ENCODE measurements at regions not wholly inside any gene's neighbourhood (a gene's known extent, or its start where the extent isn't known, plus 50 kb on each side); places are given as distances from the start of the nearest gene placed in this dataset.
"Not testable (repeated sequence)": the region's sequence is repeated elsewhere in the genome, so short reads cannot be mapped to it uniquely, and the experiment has no call there.

- intact Hi-C loops (cut with micrococcal nuclease): loop anchor here (2.0 kb wide), 1 partner anchor 34 kb away; no protein-coding TSS in a partner anchor
- peak overlapping the region; percentile 71 for H3K27ac Mint-ChIP-seq
Observed at GRCh38 chr1:121483234-121483633, 298.5 kb downstream of the SRGAP2C start.

GRCh38 chr1:121483961-121484424 is 299.2 kb downstream of the SRGAP2C start:
- Mint-ChIP-seq H3K4me3 (no peak overlapping the region), H3K27me3 (no peaks in the 10 kb centered on the region), H3K9me3 (peaks cover 27% of the 10 kb centered on the region), H3K27ac (peak overlapping the region; percentile 71), H3K4me1 (ENCODE audit: low read depth) (peaks cover 18% of the 10 kb centered on the region), H3K36me3 (peaks cover 10% of the 10 kb centered on the region)
- DNase-seq: no peak
- intact Hi-C loops (cut with micrococcal nuclease): loop anchor here (2.0 kb wide), 1 partner anchor 33 kb away; no protein-coding TSS in a partner anchor
- ChIA-PET CTCF (no interaction called here), POLR2A (interaction anchor here (2.0 kb wide), 1 partner anchor 32 kb away, joined by 6 read pairs; no protein-coding TSS in a partner anchor)

More at GRCh38 chr1:121483234-121483633, 298.5 kb downstream of the SRGAP2C start:
- DNase-seq: no peak
- H3K9me3 Mint-ChIP-seq: peaks cover 28% of the 10 kb centered on the region
- ChIA-PET POLR2A (interaction anchor here (2.0 kb wide), 1 partner anchor 33 kb away, joined by 6 read pairs; no protein-coding TSS in a partner anchor), CTCF (no interaction called here)
- H3K27me3 Mint-ChIP-seq: no peaks in the 10 kb centered on the region
- H3K36me3 Mint-ChIP-seq: peaks cover 11% of the 10 kb centered on the region
- no peak overlapping the region for H3K4me3 Mint-ChIP-seq
- peaks cover 19% of the 10 kb centered on the region for H3K4me1 Mint-ChIP-seq (ENCODE audit: low read depth)

DNA sequence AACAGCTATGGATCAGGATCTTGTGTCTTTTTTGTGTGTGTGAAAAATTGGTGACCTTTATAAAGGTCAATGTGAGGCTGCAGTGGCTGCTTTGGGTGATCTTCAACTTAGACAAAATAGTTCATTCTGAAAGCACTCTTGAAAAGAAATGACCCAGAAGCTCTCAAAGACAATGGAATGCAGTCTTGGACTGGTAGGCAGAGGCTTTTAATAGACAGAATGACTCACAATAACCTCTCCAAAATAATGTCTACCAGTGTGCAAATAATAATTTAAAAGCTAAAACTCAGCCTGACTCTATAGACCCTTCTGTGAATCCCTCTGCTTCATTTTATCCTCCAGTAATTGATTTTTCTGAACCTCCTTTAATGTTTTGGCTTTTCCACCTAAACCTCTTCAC is 310.0 kb downstream of the SRGAP2C start:
- H3K36me3 Mint-ChIP-seq; DNase-seq; H3K4me1 Mint-ChIP-seq (ENCODE audit: low read depth); H3K27ac Mint-ChIP-seq; intact Hi-C loops (cut with micrococcal nuclease); H3K4me3 Mint-ChIP-seq; H3K9me3 Mint-ChIP-seq; CTCF ChIA-PET; POLR2A ChIA-PET; H3K27me3 Mint-ChIP-seq: not testable (repeated sequence)

GRCh38 chr1:121511455-121511854 is 326.7 kb downstream of the SRGAP2C start:
- H3K4me1 Mint-ChIP-seq (ENCODE audit: low read depth): peaks cover 27% of the 10 kb centered on the region
- peak; percentile 43 for DNase-seq
- CTCF ChIA-PET; H3K4me3 Mint-ChIP-seq; POLR2A ChIA-PET; H3K27ac Mint-ChIP-seq; H3K27me3 Mint-ChIP-seq; intact Hi-C loops (cut with micrococcal nuclease): not testable (repeated sequence)
- peaks cover 36% of the 10 kb centered on the region for H3K9me3 Mint-ChIP-seq
- H3K36me3 Mint-ChIP-seq: peaks cover 19% of the 10 kb centered on the region

GRCh38 chr1:121511876-121512275 is 327.1 kb downstream of the SRGAP2C start:
- H3K27me3 Mint-ChIP-seq; intact Hi-C loops (cut with micrococcal nuclease); POLR2A ChIA-PET; H3K27ac Mint-ChIP-seq; CTCF ChIA-PET; H3K4me3 Mint-ChIP-seq; DNase-seq: not testable (repeated sequence)
- Mint-ChIP-seq H3K9me3 (peaks cover 36% of the 10 kb centered on the region), H3K4me1 (ENCODE audit: low read depth) (peaks cover 31% of the 10 kb centered on the region), H3K36me3 (peaks cover 19% of the 10 kb centered on the region)

DNA sequence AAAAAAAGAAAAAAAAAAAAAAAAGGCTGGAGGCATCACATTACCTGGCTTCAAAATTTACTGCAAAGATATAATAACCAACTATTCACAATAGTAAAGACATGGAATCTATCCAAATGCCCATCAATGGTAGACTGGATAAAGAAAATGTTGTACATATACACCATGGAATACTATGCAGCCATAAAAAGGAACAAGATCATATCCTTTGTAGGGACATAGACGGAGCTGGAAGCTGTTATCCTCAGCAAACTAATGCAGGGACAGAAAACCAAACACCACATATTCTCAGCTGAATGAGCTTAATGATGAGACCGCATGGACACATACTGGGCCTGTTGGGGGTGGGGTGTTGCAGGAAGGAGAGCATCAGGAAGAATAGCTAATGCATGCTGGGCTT is 330.5 kb downstream of the SRGAP2C start:
- H3K9me3 Mint-ChIP-seq: peaks cover 16% of the 10 kb centered on the region
- CTCF ChIA-PET: no interaction called here
- POLR2A ChIA-PET: interaction anchor here (2.2 kb wide), 1 partner anchor 31 kb away, joined by 6 read pairs; no protein-coding TSS in a partner anchor
- intact Hi-C loops (cut with micrococcal nuclease): no loop called here
- no peak overlapping the region for H3K4me3 Mint-ChIP-seq
- no peak overlapping the region for H3K27ac Mint-ChIP-seq
- peaks cover 52% of the 10 kb centered on the region for H3K4me1 Mint-ChIP-seq (ENCODE audit: low read depth)
- no peaks in the 10 kb centered on the region for H3K27me3 Mint-ChIP-seq
- H3K36me3 Mint-ChIP-seq: peaks cover 9% of the 10 kb centered on the region
- no peak for DNase-seq

DNA sequence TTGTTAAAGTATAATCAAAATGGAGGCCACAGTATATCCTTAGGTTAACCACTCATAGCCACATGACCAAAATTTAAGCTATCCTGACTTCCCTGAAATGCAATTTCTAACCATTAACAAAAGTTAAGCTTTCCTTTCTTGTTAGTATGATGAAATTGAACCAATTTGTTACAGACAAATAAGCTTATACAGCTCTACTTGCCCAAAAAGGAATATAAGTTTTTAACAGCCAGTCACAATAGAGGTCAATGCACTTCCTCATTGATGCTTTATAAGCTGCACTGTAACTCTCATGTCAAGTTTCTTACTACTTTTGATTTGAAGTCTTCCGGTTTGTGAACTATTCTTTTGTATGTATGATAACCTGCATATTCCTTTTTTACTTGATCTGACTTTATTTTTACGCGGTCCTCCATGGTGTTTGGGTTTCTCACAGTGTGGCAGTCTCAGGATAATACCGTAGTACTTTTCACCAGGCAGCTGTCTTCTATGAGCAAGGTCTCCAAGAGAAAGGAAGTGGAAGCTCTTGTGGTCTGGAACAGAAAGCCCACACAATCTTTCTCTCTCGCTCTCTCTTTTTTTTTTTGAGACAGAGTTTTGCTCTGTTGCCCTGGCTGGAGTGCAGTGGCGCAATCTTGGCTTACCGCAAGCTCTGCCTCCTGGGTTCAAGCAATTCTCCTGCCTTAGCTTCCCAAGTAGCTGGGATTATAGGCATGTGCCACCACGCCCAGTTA is 331.6 kb downstream of the SRGAP2C start:
- ChIA-PET POLR2A (interaction anchor here (2.2 kb wide), 1 partner anchor 32 kb away, joined by 6 read pairs; no protein-coding TSS in a partner anchor), CTCF (interaction anchor here (1.2 kb wide), 1 partner anchor 58 kb away, joined by 3 read pairs; no protein-coding TSS in a partner anchor)
- H3K4me1 Mint-ChIP-seq (ENCODE audit: low read depth): peaks cover 55% of the 10 kb centered on the region
- intact Hi-C loops (cut with micrococcal nuclease): loop anchor here (2.0 kb wide), 1 partner anchor 34 kb away; no protein-coding TSS in a partner anchor
- no peaks in the 10 kb centered on the region for H3K27me3 Mint-ChIP-seq
- H3K4me3 Mint-ChIP-seq: peak overlapping the region; percentile 62
- peak overlapping the region; percentile 82 for H3K27ac Mint-ChIP-seq
- DNase-seq: peak; percentile 53
- H3K9me3 Mint-ChIP-seq: peaks cover 13% of the 10 kb centered on the region
- peaks cover 6% of the 10 kb centered on the region for H3K36me3 Mint-ChIP-seq

DNA sequence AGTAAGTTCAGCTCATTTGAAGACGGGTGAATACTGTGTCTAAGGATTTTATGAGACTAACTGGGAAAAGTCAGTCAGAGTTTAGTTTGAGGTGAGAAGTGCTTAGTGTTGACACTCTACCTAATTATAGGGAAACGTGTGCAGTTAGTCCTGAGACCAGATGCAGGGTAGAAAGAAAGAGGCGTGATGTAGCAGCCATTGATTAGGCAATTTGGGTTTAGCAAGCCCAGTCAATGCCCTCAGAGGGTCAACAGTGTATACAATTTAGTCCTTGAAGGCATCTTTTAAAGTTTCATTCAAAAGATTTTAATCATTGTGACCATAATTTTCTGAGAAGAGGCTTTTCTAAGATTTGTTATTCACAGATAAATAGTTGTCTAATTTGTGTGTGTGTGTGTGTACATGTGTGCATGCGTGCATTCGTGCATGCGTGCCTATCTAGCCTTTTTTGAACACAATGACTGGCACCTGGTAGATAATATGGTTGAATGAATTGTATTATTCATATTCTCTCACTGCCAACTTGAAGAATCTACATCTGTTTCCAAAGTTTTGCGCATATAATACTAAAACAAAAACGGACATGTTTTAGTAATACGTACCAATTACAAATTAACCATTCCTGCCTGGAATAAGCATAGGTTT is 332.9 kb downstream of the SRGAP2C start:
- no peaks in the 10 kb centered on the region for H3K27me3 Mint-ChIP-seq
- H3K4me1 Mint-ChIP-seq (ENCODE audit: low read depth): peaks cover 51% of the 10 kb centered on the region
- no peak for DNase-seq
- peak overlapping the region; percentile 39 for H3K27ac Mint-ChIP-seq
- intact Hi-C loops (cut with micrococcal nuclease): loop anchor here (2.0 kb wide), 1 partner anchor 35 kb away; no protein-coding TSS in a partner anchor
- H3K4me3 Mint-ChIP-seq: peak overlapping the region; percentile 53
- H3K9me3 Mint-ChIP-seq: peaks cover 13% of the 10 kb centered on the region
- ChIA-PET CTCF (no interaction called here), POLR2A (interaction anchor here (1.2 to 2.2 kb wide), 2 partner anchors 34 to 69 kb away, joined by 3 to 6 read pairs; no protein-coding TSS in a partner anchor)
- H3K36me3 Mint-ChIP-seq: peaks cover 6% of the 10 kb centered on the region

DNA sequence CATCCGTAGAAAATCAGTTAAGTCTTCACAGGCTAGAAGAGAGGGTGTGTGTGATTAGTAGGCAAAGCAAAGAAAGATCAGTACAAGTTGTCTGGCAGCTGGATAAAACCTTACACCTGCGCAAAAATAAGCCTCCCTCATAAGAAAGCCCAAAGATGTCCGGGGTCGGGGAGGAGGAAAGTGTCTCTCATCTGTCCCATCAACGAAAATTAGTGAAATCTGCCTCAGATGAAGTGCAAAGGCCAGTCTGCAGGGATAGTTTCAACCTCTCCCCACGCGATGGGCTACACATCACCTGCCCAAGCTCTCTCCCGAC is 333.9 kb downstream of the SRGAP2C start:
- Mint-ChIP-seq H3K36me3 (peaks cover 6% of the 10 kb centered on the region), H3K4me1 (ENCODE audit: low read depth) (peaks cover 51% of the 10 kb centered on the region), H3K27me3 (no peaks in the 10 kb centered on the region), H3K27ac (peak overlapping the region; percentile 95), H3K9me3 (peaks cover 7% of the 10 kb centered on the region), H3K4me3 (peak overlapping the region; percentile 94)
- DNase-seq: no peak
- intact Hi-C loops (cut with micrococcal nuclease): no loop called here
- CTCF ChIA-PET: no interaction called here
- POLR2A ChIA-PET: interaction anchor here (1.2 kb wide), 1 partner anchor 68 kb away, joined by 3 read pairs; no protein-coding TSS in a partner anchor

GRCh38 chr1:121519042-121519755 is 334.4 kb downstream of the SRGAP2C start:
- Mint-ChIP-seq H3K27me3 (no peaks in the 10 kb centered on the region), H3K4me3 (peak overlapping the region; percentile 94), H3K4me1 (ENCODE audit: low read depth) (peaks cover 51% of the 10 kb centered on the region), H3K36me3 (peaks cover 6% of the 10 kb centered on the region), H3K9me3 (peaks cover 4% of the 10 kb centered on the region), H3K27ac (peak overlapping the region; percentile 95)
- peak; percentile 94 for DNase-seq
- ChIA-PET POLR2A (interaction anchor here (1.0 to 1.2 kb wide), 3 partner anchors 11 to 68 kb away, joined by 3 to 5 read pairs (median 3); no protein-coding TSS in a partner anchor), CTCF (interaction anchor here (0.9 to 1.2 kb wide), 3 partner anchors 9 to 73 kb away, joined by 3 to 5 read pairs (median 3); no protein-coding TSS in a partner anchor)
- intact Hi-C loops (cut with micrococcal nuclease): no loop called here

- CTCF ChIA-PET: interaction anchor here (0.9 to 1.2 kb wide), 3 partner anchors 9 to 74 kb away, joined by 3 to 5 read pairs (median 3); no protein-coding TSS in a partner anchor
- peaks cover 52% of the 10 kb centered on the region for H3K4me1 Mint-ChIP-seq (ENCODE audit: low read depth)
Observed at GRCh38 chr1:121519756-121520286, 335.0 kb downstream of the SRGAP2C start.

More at GRCh38 chr1:121519756-121520286, 335.0 kb downstream of the SRGAP2C start:
- POLR2A ChIA-PET: interaction anchor here (1.0 to 1.1 kb wide), 2 partner anchors 10 to 61 kb away, joined by 3 to 5 read pairs; no protein-coding TSS in a partner anchor
- intact Hi-C loops (cut with micrococcal nuclease); H3K9me3 Mint-ChIP-seq; H3K27me3 Mint-ChIP-seq; DNase-seq; H3K36me3 Mint-ChIP-seq: not testable (repeated sequence)
- H3K27ac Mint-ChIP-seq: peak overlapping the region; percentile 95
- H3K4me3 Mint-ChIP-seq: peak overlapping the region; percentile 94
